Eye (tissue), 1 donor: ENCODE measurements at regions not wholly inside any gene's neighbourhood (a gene's known extent, or its start where the extent isn't known, plus 50 kb on each side); places are given as distances from the start of the nearest gene placed in this dataset.

Source experiments
- DNase-seq: peaks from one replicate; pipeline ENCODE4 v3.0.0-alpha.2; 2015

GRCh38 chr11:69380921-69381581 lies 87.1 kb downstream of the MYEOV start:
- no peak for DNase-seq

- DNase-seq: no peak
Observed at GRCh38 chr11:69381681-69382130, 87.8 kb downstream of the MYEOV start.

- peak; percentile 41 for DNase-seq
Observed at GRCh38 chr11:69382131-69383128, 88.5 kb downstream of the MYEOV start.

- no peak for DNase-seq
Observed at GRCh38 chr11:69383372-69384250, 89.7 kb downstream of the MYEOV start.

- DNase-seq: no peak
Observed at GRCh38 chr11:69384251-69385143, 90.5 kb downstream of the MYEOV start.

- no peak for DNase-seq
Observed at GRCh38 chr11:69385144-69385820, 91.3 kb downstream of the MYEOV start.

GRCh38 chr11:69385832-69386427 lies 92.0 kb downstream of the MYEOV start:
- no peak for DNase-seq

- DNase-seq: no peak
Observed at GRCh38 chr11:69386594-69387408, 92.8 kb downstream of the MYEOV start.

- no peak for DNase-seq
Observed at GRCh38 chr11:69387409-69387885, 93.5 kb downstream of the MYEOV start.

GRCh38 chr11:69388210-69388609 lies 93.3 kb upstream of the LINC01488 start:
- DNase-seq: no peak

GRCh38 chr11:69388661-69389060 lies 92.8 kb upstream of the LINC01488 start:
- DNase-seq: no peak

GRCh38 chr11:69390561-69390960 lies 90.9 kb upstream of the LINC01488 start:
- no peak for DNase-seq

- peak; percentile 28 for DNase-seq
Observed at GRCh38 chr11:69391192-69392103, 90.0 kb upstream of the LINC01488 start.

GRCh38 chr11:69392104-69392653 lies 89.3 kb upstream of the LINC01488 start:
- no peak for DNase-seq

- DNase-seq: no peak
Observed at GRCh38 chr11:69393178-69393832, 88.2 kb upstream of the LINC01488 start.

- DNase-seq: no peak
Observed at GRCh38 chr11:69393865-69394233, 87.6 kb upstream of the LINC01488 start.

- DNase-seq: no peak
Observed at GRCh38 chr11:69394234-69394868, 87.1 kb upstream of the LINC01488 start.
